ENCODE measurements at regions not wholly inside any gene's neighbourhood (a gene's known extent, or its start where the extent isn't known, plus 50 kb on each side); places are given as distances from the start of the nearest gene placed in this dataset.

- Histone ChIP-seq H3K23me2 (ENCODE audit: low read depth, low read length) (peaks cover 2% of the 10 kb centered on the region; the same call in 1 of the 2 replicates), H2BK12ac (ENCODE audit: low read depth, low read length) (no peak overlapping the region), H3K4me2 (ENCODE audit: insufficient read depth in 1 of 2, low read depth in 2 of 2, low read length in 2 of 2) (no peak overlapping the region), H2AFZ (ENCODE audit: low read length) (no peak overlapping the region), H3K9ac (replicated peaks in 1 of 4; ENCODE audit: extremely low read depth in 1 of 4, low read depth in 3 of 4, low read length in 3 of 4) (no peak overlapping the region), H3K14ac (ENCODE audit: insufficient read length) (no peak overlapping the region), H2BK120ac (replicated peaks; ENCODE audit: low read depth, low read length) (no peak overlapping the region), H2BK5ac (ENCODE audit: low read depth, low read length) (no peak overlapping the region; the same call in 1 of the 2 replicates), H3K9me3 (ENCODE audit: insufficient read depth in 2 of 2, low read depth in 1 of 2, low read length in 1 of 2) (no peaks in the 10 kb centered on the region), H3K4me3 (ENCODE audit: extremely low read depth in 1 of 4, insufficient read depth in 2 of 4, low read depth in 3 of 4, low read length in 4 of 4) (no peak overlapping the region), H2AK5ac (ENCODE audit: low read depth, low read length) (no peak overlapping the region), H4K91ac (replicated peaks; ENCODE audit: insufficient read length, low read length) (no peak overlapping the region), H3K36me3 (ENCODE audit: control insufficient read depth in 2 of 4, insufficient read depth in 4 of 4, low read length in 3 of 4) (no peaks in the 10 kb centered on the region), H4K5ac (ENCODE audit: insufficient read length, low read depth, low read length) (no peak overlapping the region), H4K20me1 (replicated peaks in 1 of 2; ENCODE audit: control insufficient read depth in 1 of 2, insufficient read depth in 2 of 2, low read length in 2 of 2) (no peaks in the 10 kb centered on the region), H2BK15ac (ENCODE audit: low read length) (no peak overlapping the region), H3K18ac (ENCODE audit: extremely low read depth, low read length) (no peak overlapping the region), H3K27ac (ENCODE audit: low read depth, low read length) (no peak overlapping the region), H2BK20ac (ENCODE audit: low read length) (no peak overlapping the region), H4K8ac (ENCODE audit: extremely low read depth, insufficient read depth, low read length) (no peak overlapping the region), H3K79me1 (ENCODE audit: low read depth, low read length) (no peaks in the 10 kb centered on the region), H3K79me2 (ENCODE audit: control insufficient read depth in 1 of 2, insufficient read depth in 2 of 2, low read length in 2 of 2) (no peaks in the 10 kb centered on the region), H3K56ac (replicated peaks; ENCODE audit: insufficient read length, low read depth, low read length) (no peak overlapping the region), H3K4ac (replicated peaks; ENCODE audit: insufficient read length, low read depth, low read length) (no peak overlapping the region), H3K23ac (ENCODE audit: insufficient read length) (no peak overlapping the region), H3K27me3 (replicated peaks in 1 of 4; ENCODE audit: control insufficient read depth in 3 of 4, extremely low read depth in 1 of 4, insufficient read depth in 3 of 4, low read length in 3 of 4) (no peaks in the 10 kb centered on the region), H3K4me1 (replicated peaks in 1 of 4; ENCODE audit: control insufficient read depth in 3 of 4, insufficient read depth in 4 of 4, low read length in 3 of 4) (peaks cover 3 to 21% (median 8%) of the 10 kb centered on the region in 4 experiments; a peak in 6 of 7 replicates)
- FAIRE-seq = no peak
- POLR2A ChIA-PET (ENCODE audit: partially characterized antibody) = interaction anchor here (1.0 kb wide), 1 partner anchor 92 kb away, joined by 3 read pairs; no protein-coding TSS in a partner anchor
- TF ChIP-seq BRCA1 (IDR thresholded peaks at IDR 0.05; ENCODE audit: low read depth, low read length) (no peak), TBP (IDR thresholded peaks at IDR 0.05; ENCODE audit: low read depth, low read length) (no peak), RAD21 (IDR thresholded peaks at IDR 0.05 in 1 of 2, conservative IDR thresholded peaks at IDR 0.05 in 1 of 2; ENCODE audit: low read depth in 2 of 2, low read length in 2 of 2) (no peak)
- 85% methylated on average over 4 of the region's 4 CpGs; no CpG with 5 or more reads in 1 of the 2 experiments for WGBS, 2 experiments (ENCODE audit: extremely low coverage in 1 of 2, insufficient coverage in 1 of 2, insufficient read length in 1 of 2, insufficient replicate concordance in 2 of 2, low coverage in 1 of 2, low lambda C conversion rate in 2 of 2, missing lambda C conversion rate in 1 of 2)
- no peak for DNase-seq (ENCODE audit: low read depth in 1 of 2, low spot score in 2 of 2)
- CTCF ChIA-PET (ENCODE audit: partially characterized antibody) = interaction anchor here (0.6 to 1.4 kb wide), 4 partner anchors 12 to 1387 kb away, joined by 3 to 4 read pairs (median 3); no protein-coding TSS in a partner anchor
These were observed 91.6 kb upstream of the COL1A2 start for GRCh38 chr7:94303118-94303517.

Measured in H1 (cell line).